ENCODE measurements at regions not wholly inside any gene's neighbourhood (a gene's known extent, or its start where the extent isn't known, plus 50 kb on each side); places are given as distances from the start of the nearest gene placed in this dataset.

GRCh38 chr16:63945806-63946205, 1176.1 kb downstream of the CDH11 start:
- H3K4me1 ChIP-seq (ENCODE audit: control insufficient read depth, insufficient read depth, low read length) = no peaks in the 10 kb centered on the region
- no peak overlapping the region for H3K27ac ChIP-seq (ENCODE audit: low read length)
- H3K27me3 ChIP-seq (ENCODE audit: control insufficient read depth, insufficient read depth, low read length) = no peaks in the 10 kb centered on the region
- in situ Hi-C loops (cut with HindIII; ENCODE audit: low pct_unique_long_range_greater_than_20kb, low sequenced_read_pairs) (no loop called here), intact Hi-C loops (cut with micrococcal nuclease; ENCODE audit: unreplicated experiment) (no loop called here)
- POLR2A ChIA-PET = no interaction called here
- BruUV-seq (replicated peaks) = no TSS peak
- H3K9me3 ChIP-seq (ENCODE audit: control insufficient read depth, insufficient read depth, low read depth, low read length) = no peaks in the 10 kb centered on the region
- no peak for TF ChIP-seq REST (IDR thresholded peaks at IDR 0.05; ENCODE audit: insufficient read depth in 1 of 2, low read depth in 2 of 2, low read length in 1 of 2)
- TF ChIP-seq CTCF (IDR thresholded peaks at IDR 0.05) = no peak
- no peak for ATAC-seq
- H3K4me3 ChIP-seq (ENCODE audit: low read depth in 2 of 2, low read length in 2 of 2) = no peak overlapping the region
- CTCF ChIA-PET = no interaction called here
- no peak for DNase-seq (ENCODE audit: low read depth, low spot score)
- no peaks in the 10 kb centered on the region for H3K36me3 ChIP-seq (ENCODE audit: control insufficient read depth, insufficient read depth, low read length)

- H3K27me3 ChIP-seq (ENCODE audit: control insufficient read depth, insufficient read depth, low read length) = no peaks in the 10 kb centered on the region
- ChIA-PET CTCF (no interaction called here), POLR2A (no interaction called here)
- intact Hi-C loops (cut with micrococcal nuclease; ENCODE audit: unreplicated experiment) (no loop called here), in situ Hi-C loops (cut with HindIII; ENCODE audit: low pct_unique_long_range_greater_than_20kb, low sequenced_read_pairs) (no loop called here)
- H3K4me3 ChIP-seq (ENCODE audit: low read depth in 2 of 2, low read length in 2 of 2) = no peak overlapping the region
- TF ChIP-seq SIN3A (IDR thresholded peaks at IDR 0.05; ENCODE audit: borderline replicate concordance, insufficient read depth, low read depth, low read length) = no peak
- no peak for TF ChIP-seq CTCF (IDR thresholded peaks at IDR 0.05)
- TF ChIP-seq POLR2AphosphoS5 (IDR thresholded peaks at IDR 0.05; ENCODE audit: low read depth, low read length) = no peak
- no peak for TF ChIP-seq TCF7L2 (IDR thresholded peaks at IDR 0.05; ENCODE audit: low read depth, low read length)
- TF ChIP-seq REST (IDR thresholded peaks at IDR 0.05; ENCODE audit: insufficient read depth in 1 of 2, low read depth in 2 of 2, low read length in 1 of 2) = no peak
- DNase-seq (ENCODE audit: low read depth, low spot score) (no peak), ATAC-seq (no peak)
- BruUV-seq (replicated peaks) = no TSS peak
- H3K4me1 ChIP-seq (ENCODE audit: control insufficient read depth, insufficient read depth, low read length) = no peaks in the 10 kb centered on the region
- H3K27ac ChIP-seq (ENCODE audit: low read length) = no peak overlapping the region
- H3K9me3 ChIP-seq (ENCODE audit: control insufficient read depth, insufficient read depth, low read depth, low read length) = no peaks in the 10 kb centered on the region
- H3K36me3 ChIP-seq (ENCODE audit: control insufficient read depth, insufficient read depth, low read length) = no peaks in the 10 kb centered on the region
These were observed 1178.3 kb downstream of the CDH11 start for GRCh38 chr16:63943566-63943965.
